ENCODE measurements at regions not wholly inside any gene's neighbourhood (a gene's known extent, or its start where the extent isn't known, plus 50 kb on each side); places are given as distances from the start of the nearest gene placed in this dataset.

DNA sequence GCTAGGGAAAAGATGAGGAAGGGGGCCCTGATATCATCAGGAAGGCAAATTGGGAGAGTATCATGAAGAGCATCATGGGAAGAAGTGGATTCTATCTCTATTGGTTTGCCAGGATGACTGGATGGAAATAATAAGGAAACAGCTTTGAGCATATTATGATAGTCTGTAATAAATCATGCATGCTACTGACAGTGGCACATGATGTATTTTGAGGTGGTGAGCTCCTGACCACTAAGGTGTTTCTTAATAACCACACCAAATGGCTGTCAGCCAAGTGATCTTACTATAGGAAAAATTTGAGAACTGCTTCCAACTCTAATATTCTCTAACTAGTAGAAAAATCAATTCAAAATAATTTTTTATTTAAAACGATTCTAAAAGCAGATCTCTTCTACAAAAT, 548.4 kb upstream of the JAG1 start:
- Histone ChIP-seq H2AFZ (no peak overlapping the region), H3K27me3 (ENCODE audit: insufficient read depth) (no peaks in the 10 kb centered on the region), H3K79me2 (replicated peaks; ENCODE audit: insufficient read depth) (no peaks in the 10 kb centered on the region), H3K4me2 (no peak overlapping the region), H3K36me3 (ENCODE audit: insufficient read depth) (no peaks in the 10 kb centered on the region), H3K4me3 (no peak overlapping the region), H3K27ac (ENCODE audit: low read depth) (no peak overlapping the region), H4K20me1 (replicated peaks; ENCODE audit: insufficient read depth) (no peaks in the 10 kb centered on the region), H3F3A (replicated peaks; ENCODE audit: low read depth) (no peaks in the 10 kb centered on the region), H3K9me2 (ENCODE audit: insufficient read depth) (peaks cover 3% of the 10 kb centered on the region; the same call in 1 of the 2 replicates), H3K4me1 (ENCODE audit: insufficient read depth) (no peaks in the 10 kb centered on the region)
- no peaks in the 10 kb centered on the region for H3K27me3 Mint-ChIP-seq (ENCODE audit: insufficient read depth, low read depth, poor library complexity)
- no peak for DNase-seq (ENCODE audit: low spot score)
- no peaks in the 10 kb centered on the region for H3K4me1 Mint-ChIP-seq
- no peak for ATAC-seq
- H3K36me3 Mint-ChIP-seq (ENCODE audit: low read depth), result no peaks in the 10 kb centered on the region
- TF ChIP-seq NANOG (IDR thresholded peaks at IDR 0.05; ENCODE audit: borderline replicate concordance) (no peak), EZH2phosphoT487 (IDR thresholded peaks at IDR 0.05; ENCODE audit: unreplicated experiment) (no peak), ZNF331 (CRISPR knock-in tag; IDR thresholded peaks at IDR 0.05; ENCODE audit: low read depth) (no peak), JUNB (IDR thresholded peaks at IDR 0.05; ENCODE audit: unreplicated experiment) (no peak), POLR2AphosphoS5 (IDR thresholded peaks at IDR 0.05; ENCODE audit: low read depth) (no peak), EZH2 (IDR thresholded peaks at IDR 0.05; ENCODE audit: low read depth, unreplicated experiment) (no peak), CREB1 (CRISPR knock-in tag; IDR thresholded peaks at IDR 0.05; ENCODE audit: low read depth) (no peak), STAT1 (IDR thresholded peaks at IDR 0.05; ENCODE audit: unreplicated experiment) (no peak), ZNF462 (CRISPR knock-in tag; IDR thresholded peaks at IDR 0.05) (no peak), ZNF114 (CRISPR knock-in tag; IDR thresholded peaks at IDR 0.05) (no peak)
- TF ChIP-seq, protein P1, sequence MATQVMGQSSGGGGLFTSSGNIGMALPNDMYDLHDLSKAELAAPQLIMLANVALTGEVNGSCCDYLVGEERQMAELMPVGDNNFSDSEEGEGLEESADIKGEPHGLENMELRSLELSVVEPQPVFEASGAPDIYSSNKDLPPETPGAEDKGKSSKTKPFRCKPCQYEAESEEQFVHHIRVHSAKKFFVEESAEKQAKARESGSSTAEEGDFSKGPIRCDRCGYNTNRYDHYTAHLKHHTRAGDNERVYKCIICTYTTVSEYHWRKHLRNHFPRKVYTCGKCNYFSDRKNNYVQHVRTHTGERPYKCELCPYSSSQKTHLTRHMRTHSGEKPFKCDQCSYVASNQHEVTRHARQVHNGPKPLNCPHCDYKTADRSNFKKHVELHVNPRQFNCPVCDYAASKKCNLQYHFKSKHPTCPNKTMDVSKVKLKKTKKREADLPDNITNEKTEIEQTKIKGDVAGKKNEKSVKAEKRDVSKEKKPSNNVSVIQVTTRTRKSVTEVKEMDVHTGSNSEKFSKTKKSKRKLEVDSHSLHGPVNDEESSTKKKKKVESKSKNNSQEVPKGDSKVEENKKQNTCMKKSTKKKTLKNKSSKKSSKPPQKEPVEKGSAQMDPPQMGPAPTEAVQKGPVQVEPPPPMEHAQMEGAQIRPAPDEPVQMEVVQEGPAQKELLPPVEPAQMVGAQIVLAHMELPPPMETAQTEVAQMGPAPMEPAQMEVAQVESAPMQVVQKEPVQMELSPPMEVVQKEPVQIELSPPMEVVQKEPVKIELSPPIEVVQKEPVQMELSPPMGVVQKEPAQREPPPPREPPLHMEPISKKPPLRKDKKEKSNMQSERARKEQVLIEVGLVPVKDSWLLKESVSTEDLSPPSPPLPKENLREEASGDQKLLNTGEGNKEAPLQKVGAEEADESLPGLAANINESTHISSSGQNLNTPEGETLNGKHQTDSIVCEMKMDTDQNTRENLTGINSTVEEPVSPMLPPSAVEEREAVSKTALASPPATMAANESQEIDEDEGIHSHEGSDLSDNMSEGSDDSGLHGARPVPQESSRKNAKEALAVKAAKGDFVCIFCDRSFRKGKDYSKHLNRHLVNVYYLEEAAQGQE (IDR thresholded peaks at IDR 0.05; ENCODE audit: unreplicated experiment), result no peak
- TF ChIP-seq, protein P2, sequence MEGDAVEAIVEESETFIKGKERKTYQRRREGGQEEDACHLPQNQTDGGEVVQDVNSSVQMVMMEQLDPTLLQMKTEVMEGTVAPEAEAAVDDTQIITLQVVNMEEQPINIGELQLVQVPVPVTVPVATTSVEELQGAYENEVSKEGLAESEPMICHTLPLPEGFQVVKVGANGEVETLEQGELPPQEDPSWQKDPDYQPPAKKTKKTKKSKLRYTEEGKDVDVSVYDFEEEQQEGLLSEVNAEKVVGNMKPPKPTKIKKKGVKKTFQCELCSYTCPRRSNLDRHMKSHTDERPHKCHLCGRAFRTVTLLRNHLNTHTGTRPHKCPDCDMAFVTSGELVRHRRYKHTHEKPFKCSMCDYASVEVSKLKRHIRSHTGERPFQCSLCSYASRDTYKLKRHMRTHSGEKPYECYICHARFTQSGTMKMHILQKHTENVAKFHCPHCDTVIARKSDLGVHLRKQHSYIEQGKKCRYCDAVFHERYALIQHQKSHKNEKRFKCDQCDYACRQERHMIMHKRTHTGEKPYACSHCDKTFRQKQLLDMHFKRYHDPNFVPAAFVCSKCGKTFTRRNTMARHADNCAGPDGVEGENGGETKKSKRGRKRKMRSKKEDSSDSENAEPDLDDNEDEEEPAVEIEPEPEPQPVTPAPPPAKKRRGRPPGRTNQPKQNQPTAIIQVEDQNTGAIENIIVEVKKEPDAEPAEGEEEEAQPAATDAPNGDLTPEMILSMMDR (conservative IDR thresholded peaks at IDR 0.05; ENCODE audit: low read depth in 2 of 2), result no peak
- TF ChIP-seq, protein P3, sequence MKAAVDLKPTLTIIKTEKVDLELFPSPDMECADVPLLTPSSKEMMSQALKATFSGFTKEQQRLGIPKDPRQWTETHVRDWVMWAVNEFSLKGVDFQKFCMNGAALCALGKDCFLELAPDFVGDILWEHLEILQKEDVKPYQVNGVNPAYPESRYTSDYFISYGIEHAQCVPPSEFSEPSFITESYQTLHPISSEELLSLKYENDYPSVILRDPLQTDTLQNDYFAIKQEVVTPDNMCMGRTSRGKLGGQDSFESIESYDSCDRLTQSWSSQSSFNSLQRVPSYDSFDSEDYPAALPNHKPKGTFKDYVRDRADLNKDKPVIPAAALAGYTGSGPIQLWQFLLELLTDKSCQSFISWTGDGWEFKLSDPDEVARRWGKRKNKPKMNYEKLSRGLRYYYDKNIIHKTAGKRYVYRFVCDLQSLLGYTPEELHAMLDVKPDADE (IDR thresholded peaks at IDR 0.05), result no peak
- no peak overlapping the region for H3K4me3 Mint-ChIP-seq
- no peaks in the 10 kb centered on the region for H3K9me3 Mint-ChIP-seq
- H3K27ac Mint-ChIP-seq, result no peak overlapping the region

All from GM23338 (cell line).